ENCODE measurements at regions not wholly inside any gene's neighbourhood (a gene's known extent, or its start where the extent isn't known, plus 50 kb on each side); places are given as distances from the start of the nearest gene placed in this dataset.

DNA sequence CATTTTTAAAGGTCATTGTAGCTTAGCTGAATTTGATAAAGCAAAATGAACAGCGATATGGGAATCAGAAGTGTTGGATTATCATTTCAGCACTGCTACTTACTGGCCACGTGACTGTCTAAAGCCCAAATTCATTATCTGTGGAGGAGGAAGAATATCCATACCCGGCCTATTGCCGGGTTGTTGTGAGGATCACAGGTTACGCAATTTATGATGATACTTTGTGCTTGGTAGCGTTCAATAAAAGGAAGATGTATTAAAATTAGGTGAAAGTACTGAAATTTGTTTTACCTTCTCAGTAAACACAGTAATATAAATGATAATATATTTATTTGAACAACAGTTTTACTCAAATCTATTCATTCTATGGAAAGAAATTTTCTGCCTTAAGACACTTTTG, 1540.2 kb downstream of the ADGRL3 start:
- TF ChIP-seq CBX3 (IDR thresholded peaks at IDR 0.05; ENCODE audit: borderline replicate concordance, low read depth) (no peak), EP300 (IDR thresholded peaks at IDR 0.05; ENCODE audit: borderline replicate concordance in 1 of 2, control insufficient read depth in 1 of 2, low read depth in 2 of 2, low read length in 2 of 2) (no peak), ZBED1 (IDR thresholded peaks at IDR 0.05; ENCODE audit: borderline replicate concordance) (no peak), BRCA1 (IDR thresholded peaks at IDR 0.05; ENCODE audit: low read depth, low read length) (no peak), DPF2 (IDR thresholded peaks at IDR 0.05) (no peak), TCF12 (IDR thresholded peaks at IDR 0.05; ENCODE audit: low read depth, low read length) (no peak), CBFB (IDR thresholded peaks at IDR 0.05; ENCODE audit: low read depth) (no peak), MEF2B (IDR thresholded peaks at IDR 0.05; ENCODE audit: partially characterized antibody, poor library complexity, severe bottlenecking) (no peak), RFX5 (IDR thresholded peaks at IDR 0.05; ENCODE audit: low read depth, low read length) (no peak), NRF1 (conservative IDR thresholded peaks at IDR 0.05; ENCODE audit: low read depth, low read length) (no peak), TAF1 (IDR thresholded peaks at IDR 0.05; ENCODE audit: borderline replicate concordance, low read depth, low read length) (no peak)
- TF ChIP-seq, protein P1, sequence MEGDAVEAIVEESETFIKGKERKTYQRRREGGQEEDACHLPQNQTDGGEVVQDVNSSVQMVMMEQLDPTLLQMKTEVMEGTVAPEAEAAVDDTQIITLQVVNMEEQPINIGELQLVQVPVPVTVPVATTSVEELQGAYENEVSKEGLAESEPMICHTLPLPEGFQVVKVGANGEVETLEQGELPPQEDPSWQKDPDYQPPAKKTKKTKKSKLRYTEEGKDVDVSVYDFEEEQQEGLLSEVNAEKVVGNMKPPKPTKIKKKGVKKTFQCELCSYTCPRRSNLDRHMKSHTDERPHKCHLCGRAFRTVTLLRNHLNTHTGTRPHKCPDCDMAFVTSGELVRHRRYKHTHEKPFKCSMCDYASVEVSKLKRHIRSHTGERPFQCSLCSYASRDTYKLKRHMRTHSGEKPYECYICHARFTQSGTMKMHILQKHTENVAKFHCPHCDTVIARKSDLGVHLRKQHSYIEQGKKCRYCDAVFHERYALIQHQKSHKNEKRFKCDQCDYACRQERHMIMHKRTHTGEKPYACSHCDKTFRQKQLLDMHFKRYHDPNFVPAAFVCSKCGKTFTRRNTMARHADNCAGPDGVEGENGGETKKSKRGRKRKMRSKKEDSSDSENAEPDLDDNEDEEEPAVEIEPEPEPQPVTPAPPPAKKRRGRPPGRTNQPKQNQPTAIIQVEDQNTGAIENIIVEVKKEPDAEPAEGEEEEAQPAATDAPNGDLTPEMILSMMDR (IDR thresholded peaks at IDR 0.05 in 2 of 3, conservative IDR thresholded peaks at IDR 0.05 in 1 of 3; ENCODE audit: control insufficient read depth in 2 of 3, extremely low read depth in 1 of 3, insufficient read depth in 1 of 3, low read depth in 3 of 3, low read length in 3 of 3) = no peak
- TF ChIP-seq, protein P2, sequence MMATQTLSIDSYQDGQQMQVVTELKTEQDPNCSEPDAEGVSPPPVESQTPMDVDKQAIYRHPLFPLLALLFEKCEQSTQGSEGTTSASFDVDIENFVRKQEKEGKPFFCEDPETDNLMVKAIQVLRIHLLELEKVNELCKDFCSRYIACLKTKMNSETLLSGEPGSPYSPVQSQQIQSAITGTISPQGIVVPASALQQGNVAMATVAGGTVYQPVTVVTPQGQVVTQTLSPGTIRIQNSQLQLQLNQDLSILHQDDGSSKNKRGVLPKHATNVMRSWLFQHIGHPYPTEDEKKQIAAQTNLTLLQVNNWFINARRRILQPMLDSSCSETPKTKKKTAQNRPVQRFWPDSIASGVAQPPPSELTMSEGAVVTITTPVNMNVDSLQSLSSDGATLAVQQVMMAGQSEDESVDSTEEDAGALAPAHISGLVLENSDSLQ (IDR thresholded peaks at IDR 0.05) = no peak

Data from GM12878 (cell line).